GM12878 (cell line): ENCODE measurements at regions not wholly inside any gene's neighbourhood (a gene's known extent, or its start where the extent isn't known, plus 50 kb on each side); places are given as distances from the start of the nearest gene placed in this dataset.
A peak's percentile ranks its signal among the peaks of the same experiment; 100 is the strongest.

Experiments used
- ATAC-seq: fragments of 200-7000 bp; cut with Tn5 transposase; 3 replicates; pipeline ENCODE4 v1.9.1; 2020; ENCODE audit warnings: mild to moderate bottlenecking, moderate library complexity
- BruUV-seq: library from RNA; stranded (reverse); fragments of 400-500 nt; replicated peaks from 2 replicates; lab custom pipeline; 2021; lab: Mats Ljungman, UMichigan
- CTCF ChIA-PET: fragments of 300-600 bp; sonication (Branson Sonifier 250); formaldehyde crosslinking; extraction: SDS; loops from one replicate; lab custom pipeline; 2021; ENCODE audit warnings: inconsistent platforms; lab: Yijun Ruan, JAX
- POLR2A ChIA-PET: fragments of 350-600 bp; formaldehyde crosslinking; extraction: SDS; loops from one replicate; lab custom pipeline; 2021; ENCODE audit warnings: inconsistent platforms; lab: Charles Lee
- RAD21 ChIA-PET: fragments of 300-600 bp; sonication (Branson Sonifier 250); formaldehyde crosslinking; loops from one replicate; lab custom pipeline; 2023; ENCODE audit warnings: antibody characterized with exemption; ENCODE audit not compliant: unreplicated experiment; lab: Charles Lee
- SMC1A ChIA-PET: fragments of 300-600 bp; sonication (Branson Sonifier 250); formaldehyde crosslinking; loops from one replicate; lab custom pipeline; 2023; ENCODE audit not compliant: unreplicated experiment, uncharacterized antibody; lab: Charles Lee
- DNase-seq: peaks from one replicate; pipeline ENCODE4 v3.0.0-alpha.2; 2011; ENCODE audit warnings: low read depth, low spot score
- FAIRE-seq: peaks from 3 replicates; lab custom pipeline; 2011; peaks lifted over from hg19 to GRCh38; lab: Jason Lieb, UNC
- H2AFZ ChIP-seq: 2 replicates; pipeline ENCODE4 v1.6.0; 2011; ENCODE audit warnings: low read depth, low read length, control low read depth; ENCODE audit not compliant: control insufficient read depth
- H3K27ac ChIP-seq: 2 replicates; pipeline ENCODE4 v1.5.1; 2011; ENCODE audit warnings: control low read depth; ENCODE audit not compliant: control insufficient read depth, insufficient read depth
- H3K27me3 ChIP-seq, 2 experiments: replicated peaks in 1 of 2; 2 replicates each; pipeline versions ENCODE4 v1.6.0 to v1.6.1; 2011; ENCODE audit warnings: low read length in 1 of 2; ENCODE audit not compliant: control insufficient read depth in 2 of 2, insufficient read depth in 2 of 2
- H3K36me3 ChIP-seq, 2 experiments: 2 replicates each; pipeline ENCODE4 v1.5.1; 2011; ENCODE audit warnings: low read length in 1 of 2; ENCODE audit not compliant: control insufficient read depth in 2 of 2, insufficient read depth in 2 of 2
- H3K4me1 ChIP-seq: 2 replicates; pipeline ENCODE4 v1.6.1; 2011; ENCODE audit warnings: mild to moderate bottlenecking, low read length, moderate library complexity, mixed read lengths; ENCODE audit not compliant: control insufficient read depth, insufficient read depth
- H3K4me2 ChIP-seq: 2 replicates; pipeline ENCODE4 v1.6.0; 2011; ENCODE audit warnings: control low read depth; ENCODE audit not compliant: control insufficient read depth, insufficient read depth
- H3K4me3 ChIP-seq: fragments of 200-600 bp; sonication (generic); 2 replicates; pipeline ENCODE4 v1.5.1; 2016
- H3K79me2 ChIP-seq: 2 replicates; pipeline ENCODE4 v1.6.0; 2011; ENCODE audit warnings: low read length; ENCODE audit not compliant: control insufficient read depth, insufficient read depth
- H3K9ac ChIP-seq: 2 replicates; pipeline ENCODE4 v1.8.0; 2011; ENCODE audit warnings: low read length, control low read depth, mixed read lengths; ENCODE audit not compliant: control insufficient read depth, insufficient read depth
- H3K9me3 ChIP-seq: replicated peaks from 3 replicates; pipeline ENCODE4 v1.5.1; 2011; ENCODE audit warnings: mild to moderate bottlenecking, low read length; ENCODE audit not compliant: control insufficient read depth, insufficient read depth
- H4K20me1 ChIP-seq: 2 replicates; pipeline ENCODE4 v1.6.0; 2011; ENCODE audit not compliant: control insufficient read depth, insufficient read depth
- BCL11A ChIP-seq: IDR thresholded peaks from 2 replicates; pipeline ENCODE4 v1.6.1; 2011; ENCODE audit warnings: low read depth, low read length
- CEBPB ChIP-seq, 2 experiments: fragments of 150-350 bp in 1 of 2; IDR thresholded peaks; 2 replicates each; pipeline ENCODE4 v1.6.1; 2012 to 2014; ENCODE audit warnings: low read depth in 2 of 2, low read length in 2 of 2, borderline replicate concordance in 1 of 2, inconsistent platforms in 1 of 2
- DPF2 ChIP-seq: fragments of 450-650 bp; IDR thresholded peaks from 2 replicates; pipeline ENCODE4 v1.6.1; 2017; ENCODE audit warnings: mild to moderate bottlenecking
- GATAD2B ChIP-seq: fragments of 450-650 bp; conservative IDR thresholded peaks from 2 replicates; pipeline ENCODE4 v1.6.1; 2017; ENCODE audit warnings: low read depth, mild to moderate bottlenecking, moderate library complexity
- HCFC1 ChIP-seq: fragments of 150-350 bp; IDR thresholded peaks from 2 replicates; pipeline ENCODE4 v1.6.1; 2014; ENCODE audit warnings: low read length
- JUNB ChIP-seq: IDR thresholded peaks from 2 replicates; pipeline ENCODE4 v1.6.1; 2016; ENCODE audit warnings: antibody characterized with exemption, mild to moderate bottlenecking
- KAT2A ChIP-seq: conservative IDR thresholded peaks from 2 replicates; pipeline ENCODE4 v1.6.1; 2011; ENCODE audit warnings: low read depth, low read length; ENCODE audit not compliant: control insufficient read depth
- POU2F2 ChIP-seq: IDR thresholded peaks from 3 replicates; pipeline ENCODE4 v1.6.1; 2011; ENCODE audit warnings: low read depth, mild to moderate bottlenecking, low read length, borderline replicate concordance
- ZNF24 ChIP-seq: fragments of 450-650 bp; IDR thresholded peaks from 2 replicates; pipeline ENCODE4 v1.6.1; 2017; ENCODE audit warnings: antibody characterized with exemption, mild to moderate bottlenecking
- ZNF384 ChIP-seq: IDR thresholded peaks from 2 replicates; pipeline ENCODE4 v1.6.1; 2012; ENCODE audit warnings: low read depth, mild to moderate bottlenecking, low read length, improper control_type of control experiment, borderline replicate concordance
- ZSCAN29 ChIP-seq: fragments of 450-650 bp; IDR thresholded peaks from 2 replicates; pipeline ENCODE4 v1.6.1; 2017; ENCODE audit warnings: mild to moderate bottlenecking, moderate library complexity
- WGBS: methylation state at CpG from one replicate; pipeline ENCODE4 v1.1.6; 2016; ENCODE audit warnings: low lambda C conversion rate; ENCODE audit not compliant: insufficient replicate concordance, insufficient coverage; ENCODE audit errors: missing lambda C conversion rate; 5-methylcytosine and 5-hydroxymethylcytosine counted together
- in situ Hi-C: fragments of 300-500 bp; cut with MboI; formaldehyde crosslinking; loops from 9 replicates; pipeline ENCODE4 v1.14.3; 2018; ENCODE audit warnings: mixed read lengths
- intact Hi-C: fragments of 100-400 bp; cut with micrococcal nuclease; formaldehyde crosslinking; loops from one replicate; pipeline ENCODE4 v1.14.2; 2022; ENCODE audit not compliant: unreplicated experiment
- TF ChIP-seq, protein P1 (sequence below): fragments of 450-650 bp; IDR thresholded peaks from 2 replicates; pipeline ENCODE4 v1.6.1; 2016; ENCODE audit warnings: mild to moderate bottlenecking
- TF ChIP-seq, protein P2 (sequence below): fragments of 450-650 bp; IDR thresholded peaks from 2 replicates; pipeline ENCODE4 v1.6.1; 2017; ENCODE audit warnings: antibody characterized with exemption, mild to moderate bottlenecking, moderate library complexity
- TF ChIP-seq, protein P3 (sequence below): IDR thresholded peaks from 2 replicates; pipeline ENCODE4 v1.6.1; 2012; ENCODE audit warnings: low read length, inconsistent platforms

DNA sequence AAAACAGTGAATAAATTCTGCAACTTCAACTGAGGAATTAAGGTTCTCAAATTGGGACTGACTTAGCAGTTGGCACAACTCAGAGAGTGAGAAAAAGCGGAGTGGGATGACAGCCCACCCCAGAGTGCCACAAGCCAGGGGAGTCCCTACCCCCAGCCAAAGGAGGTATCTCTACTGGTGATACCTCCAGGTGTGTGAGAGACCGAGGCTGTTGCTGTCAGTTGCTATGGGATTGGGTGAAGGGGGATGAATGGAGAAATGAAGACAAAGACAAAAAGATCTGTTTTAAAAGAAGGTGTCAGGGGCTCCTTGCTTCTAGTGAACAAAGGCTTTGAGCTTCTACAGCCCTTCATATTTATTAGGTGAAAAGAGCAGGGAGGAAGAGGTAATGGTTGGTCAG, 71.4 kb upstream of the UGT2B10 start:
- DNase-seq (no peak), FAIRE-seq (peak; percentile 44), ATAC-seq (no peak)
- in situ Hi-C loops (no loop called here), intact Hi-C loops (no loop called here)
- Histone ChIP-seq H3K27ac (no peak overlapping the region), H3K4me3 (no peak overlapping the region), H4K20me1 (no peaks in the 10 kb centered on the region), H3K27me3 (no peaks in the 10 kb centered on the region), H2AFZ (no peak overlapping the region), H3K4me2 (no peak overlapping the region), H3K9me3 (no peaks in the 10 kb centered on the region), H3K9ac (no peak overlapping the region), H3K36me3 (no peaks in the 10 kb centered on the region), H3K4me1 (no peaks in the 10 kb centered on the region), H3K79me2 (no peaks in the 10 kb centered on the region)
- ChIA-PET CTCF (no interaction called here), POLR2A (no interaction called here), RAD21 (no interaction called here), SMC1A (no interaction called here)
- TF ChIP-seq ZNF24 (no peak), GATAD2B (no peak), POU2F2 (no peak), KAT2A (no peak), ZNF384 (no peak), JUNB (no peak), BCL11A (no peak), CEBPB (IDR thresholded peaks at IDR 0.05; ENCODE audit: borderline replicate concordance in 1 of 2, low read depth in 2 of 2, low read length in 2 of 2) (no peak), HCFC1 (no peak), DPF2 (no peak), ZSCAN29 (no peak)
- TF ChIP-seq, protein P1, sequence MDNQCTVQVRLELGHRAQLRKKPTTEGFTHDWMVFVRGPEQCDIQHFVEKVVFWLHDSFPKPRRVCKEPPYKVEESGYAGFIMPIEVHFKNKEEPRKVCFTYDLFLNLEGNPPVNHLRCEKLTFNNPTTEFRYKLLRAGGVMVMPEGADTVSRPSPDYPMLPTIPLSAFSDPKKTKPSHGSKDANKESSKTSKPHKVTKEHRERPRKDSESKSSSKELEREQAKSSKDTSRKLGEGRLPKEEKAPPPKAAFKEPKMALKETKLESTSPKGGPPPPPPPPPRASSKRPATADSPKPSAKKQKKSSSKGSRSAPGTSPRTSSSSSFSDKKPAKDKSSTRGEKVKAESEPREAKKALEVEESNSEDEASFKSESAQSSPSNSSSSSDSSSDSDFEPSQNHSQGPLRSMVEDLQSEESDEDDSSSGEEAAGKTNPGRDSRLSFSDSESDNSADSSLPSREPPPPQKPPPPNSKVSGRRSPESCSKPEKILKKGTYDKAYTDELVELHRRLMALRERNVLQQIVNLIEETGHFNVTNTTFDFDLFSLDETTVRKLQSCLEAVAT, result no peak
- TF ChIP-seq, protein P2, sequence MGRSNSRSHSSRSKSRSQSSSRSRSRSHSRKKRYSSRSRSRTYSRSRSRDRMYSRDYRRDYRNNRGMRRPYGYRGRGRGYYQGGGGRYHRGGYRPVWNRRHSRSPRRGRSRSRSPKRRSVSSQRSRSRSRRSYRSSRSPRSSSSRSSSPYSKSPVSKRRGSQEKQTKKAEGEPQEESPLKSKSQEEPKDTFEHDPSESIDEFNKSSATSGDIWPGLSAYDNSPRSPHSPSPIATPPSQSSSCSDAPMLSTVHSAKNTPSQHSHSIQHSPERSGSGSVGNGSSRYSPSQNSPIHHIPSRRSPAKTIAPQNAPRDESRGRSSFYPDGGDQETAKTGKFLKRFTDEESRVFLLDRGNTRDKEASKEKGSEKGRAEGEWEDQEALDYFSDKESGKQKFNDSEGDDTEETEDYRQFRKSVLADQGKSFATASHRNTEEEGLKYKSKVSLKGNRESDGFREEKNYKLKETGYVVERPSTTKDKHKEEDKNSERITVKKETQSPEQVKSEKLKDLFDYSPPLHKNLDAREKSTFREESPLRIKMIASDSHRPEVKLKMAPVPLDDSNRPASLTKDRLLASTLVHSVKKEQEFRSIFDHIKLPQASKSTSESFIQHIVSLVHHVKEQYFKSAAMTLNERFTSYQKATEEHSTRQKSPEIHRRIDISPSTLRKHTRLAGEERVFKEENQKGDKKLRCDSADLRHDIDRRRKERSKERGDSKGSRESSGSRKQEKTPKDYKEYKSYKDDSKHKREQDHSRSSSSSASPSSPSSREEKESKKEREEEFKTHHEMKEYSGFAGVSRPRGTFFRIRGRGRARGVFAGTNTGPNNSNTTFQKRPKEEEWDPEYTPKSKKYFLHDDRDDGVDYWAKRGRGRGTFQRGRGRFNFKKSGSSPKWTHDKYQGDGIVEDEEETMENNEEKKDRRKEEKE, result no peak
- TF ChIP-seq, protein P3, sequence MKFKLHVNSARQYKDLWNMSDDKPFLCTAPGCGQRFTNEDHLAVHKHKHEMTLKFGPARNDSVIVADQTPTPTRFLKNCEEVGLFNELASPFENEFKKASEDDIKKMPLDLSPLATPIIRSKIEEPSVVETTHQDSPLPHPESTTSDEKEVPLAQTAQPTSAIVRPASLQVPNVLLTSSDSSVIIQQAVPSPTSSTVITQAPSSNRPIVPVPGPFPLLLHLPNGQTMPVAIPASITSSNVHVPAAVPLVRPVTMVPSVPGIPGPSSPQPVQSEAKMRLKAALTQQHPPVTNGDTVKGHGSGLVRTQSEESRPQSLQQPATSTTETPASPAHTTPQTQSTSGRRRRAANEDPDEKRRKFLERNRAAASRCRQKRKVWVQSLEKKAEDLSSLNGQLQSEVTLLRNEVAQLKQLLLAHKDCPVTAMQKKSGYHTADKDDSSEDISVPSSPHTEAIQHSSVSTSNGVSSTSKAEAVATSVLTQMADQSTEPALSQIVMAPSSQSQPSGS, result no peak
- WGBS, result 0% methylated on average over 2 of the region's 2 CpGs
- no TSS peak for BruUV-seq
